M059J (cell line): ENCODE measurements at regions not wholly inside any gene's neighbourhood (a gene's known extent, or its start where the extent isn't known, plus 50 kb on each side); places are given as distances from the start of the nearest gene placed in this dataset.
"Not testable (repeated sequence)": the region's sequence is repeated elsewhere in the genome, so short reads cannot be mapped to it uniquely, and the experiment has no call there.

Source experiments
- DNase-seq: peaks from one replicate; pipeline ENCODE4 v3.0.0-alpha.2; 2012; ENCODE audit warnings: low read depth

DNA sequence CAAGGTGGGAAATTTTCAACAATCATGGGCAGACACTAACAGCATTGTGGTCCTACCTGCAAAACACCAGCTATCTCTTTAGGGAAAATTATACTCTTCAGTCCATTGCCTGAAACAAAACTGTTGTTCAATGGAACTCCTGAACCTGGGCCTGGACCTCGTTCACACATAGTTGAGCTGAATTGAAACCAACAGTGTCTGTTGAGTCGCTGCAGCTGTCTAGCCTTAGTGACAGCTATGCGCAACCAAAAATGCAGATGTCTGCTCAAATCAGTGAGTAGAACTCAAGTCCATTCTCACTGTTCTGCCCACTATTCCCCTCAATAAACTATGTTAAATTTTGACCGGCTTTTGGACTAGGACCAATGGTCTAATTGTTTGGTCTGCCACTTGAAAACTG is 286.2 kb downstream of the TFAP2A start:
- no peak for DNase-seq

- no peak for DNase-seq
These were observed 292.7 kb downstream of the TFAP2A start for GRCh38 chr6:10122164-10122563.

- DNase-seq: no peak
These were observed 301.9 kb downstream of the TFAP2A start for GRCh38 chr6:10112871-10113549.

GRCh38 chr6:10111975-10112374 is 302.9 kb downstream of the TFAP2A start:
- DNase-seq: no peak

- DNase-seq: peak; percentile 22
These were observed 313.2 kb downstream of the TFAP2A start for GRCh38 chr6:10101551-10102252.

DNA sequence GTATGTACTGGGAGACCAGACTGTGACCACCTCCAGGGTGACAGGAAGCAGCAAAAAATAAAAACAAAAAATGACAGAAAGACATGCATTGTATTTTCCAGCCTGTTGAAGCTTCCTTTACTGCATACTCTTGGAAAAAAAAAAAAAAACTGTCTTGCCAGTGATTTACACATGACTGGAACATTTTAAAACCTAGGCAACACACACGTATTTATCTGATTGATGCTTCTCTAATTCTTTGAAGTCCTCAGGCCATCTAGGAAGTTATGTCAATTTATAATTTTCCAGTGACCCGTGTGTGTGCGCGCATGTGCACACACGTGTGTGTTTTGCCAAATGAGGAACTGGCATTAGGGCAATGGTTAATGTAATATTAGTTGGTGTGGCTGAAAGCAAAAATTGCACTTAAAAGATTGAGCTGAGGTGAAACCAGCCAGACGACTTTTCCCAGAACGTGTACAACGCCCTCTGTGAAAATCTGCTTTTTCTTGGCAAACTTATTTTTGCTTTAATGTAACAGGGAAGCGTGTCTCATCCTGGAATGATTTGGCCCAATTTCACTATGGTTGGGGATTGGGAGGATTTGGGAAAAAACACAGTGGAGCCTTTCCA is 315.2 kb downstream of the TFAP2A start:
- no peak for DNase-seq

DNA sequence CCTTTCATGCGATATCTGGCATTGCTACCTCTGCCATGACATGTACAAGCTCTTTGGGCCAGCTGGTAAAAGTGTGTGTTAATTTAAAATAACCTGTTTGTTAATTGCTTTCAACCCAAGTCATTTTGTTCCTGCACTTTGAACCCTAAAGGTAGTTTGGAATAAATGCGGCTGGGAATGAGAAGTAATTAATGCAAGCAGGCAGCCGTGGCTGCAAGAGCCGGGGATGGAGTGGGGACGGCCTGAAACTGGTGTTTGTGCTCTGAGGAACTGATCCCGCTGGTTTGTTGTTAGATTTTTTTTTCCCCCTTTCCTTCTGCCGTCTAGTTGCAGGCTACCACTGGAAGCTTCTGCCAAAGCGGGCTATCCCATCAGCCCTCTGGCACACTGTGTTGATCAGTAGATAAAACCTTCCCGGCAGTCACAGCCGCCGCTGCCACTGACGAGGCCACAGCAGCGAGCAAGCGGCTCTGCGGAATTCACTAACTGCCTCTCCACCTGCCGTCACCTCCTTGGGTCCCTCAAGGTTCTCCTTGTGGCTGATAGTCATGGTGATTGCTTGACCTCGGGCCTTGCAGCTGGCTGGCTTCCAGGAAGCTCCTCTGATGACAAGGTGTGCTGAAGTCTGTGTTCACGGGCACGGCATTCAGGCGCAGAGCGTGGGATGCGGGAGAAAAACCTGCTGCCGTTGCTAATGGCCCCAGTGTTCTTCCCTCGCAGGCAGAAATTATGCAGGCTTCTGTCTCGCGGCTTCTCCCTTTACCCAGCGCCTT is 315.9 kb downstream of the TFAP2A start:
- DNase-seq: peak; percentile 17

- no peak for DNase-seq
These were observed 321.6 kb downstream of the TFAP2A start for GRCh38 chr6:10093282-10093681.

GRCh38 chr6:10084111-10084986 is 330.5 kb downstream of the TFAP2A start:
- DNase-seq: peak; percentile 57

GRCh38 chr6:10082385-10082784 is 332.5 kb downstream of the TFAP2A start:
- peak; percentile 56 for DNase-seq

DNA sequence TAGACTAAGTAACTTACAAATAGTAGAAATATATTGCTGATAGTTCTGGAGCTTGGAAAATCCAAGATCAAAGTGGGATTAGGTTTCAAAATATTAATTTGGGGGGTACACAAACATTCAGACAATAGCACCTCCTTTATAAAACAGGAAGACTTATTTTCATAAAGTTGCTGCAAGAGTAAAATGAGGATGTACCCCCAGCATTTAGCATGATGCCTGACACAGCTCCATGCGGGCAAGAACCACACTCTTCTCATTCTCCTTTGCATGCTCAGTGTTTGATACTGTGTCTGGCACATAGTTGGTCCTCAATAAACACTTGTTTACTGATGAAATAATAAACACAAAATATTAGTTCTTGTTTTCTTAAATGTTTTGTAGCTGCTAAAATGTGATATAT is 332.9 kb downstream of the TFAP2A start:
- no peak for DNase-seq

DNA sequence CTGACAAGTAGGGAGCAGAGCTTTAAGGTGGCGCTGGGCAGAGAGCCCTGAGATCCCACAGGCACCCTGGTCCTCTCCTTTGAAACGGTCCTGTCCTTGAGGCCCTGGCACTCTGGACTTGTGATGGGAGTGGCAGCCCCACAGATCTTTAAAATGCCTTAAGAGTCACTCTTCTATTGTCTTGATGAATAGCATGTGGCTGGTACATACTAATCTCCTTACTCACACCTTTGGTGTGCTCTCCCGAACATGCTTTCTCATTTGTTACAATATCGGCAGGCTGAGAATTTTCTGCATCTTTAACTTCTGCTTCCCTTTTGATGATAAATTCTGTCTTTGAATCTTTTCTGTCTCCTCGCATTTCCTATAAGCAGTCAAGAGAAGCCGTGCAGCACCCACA is 333.8 kb downstream of the TFAP2A start:
- DNase-seq: no peak

DNA sequence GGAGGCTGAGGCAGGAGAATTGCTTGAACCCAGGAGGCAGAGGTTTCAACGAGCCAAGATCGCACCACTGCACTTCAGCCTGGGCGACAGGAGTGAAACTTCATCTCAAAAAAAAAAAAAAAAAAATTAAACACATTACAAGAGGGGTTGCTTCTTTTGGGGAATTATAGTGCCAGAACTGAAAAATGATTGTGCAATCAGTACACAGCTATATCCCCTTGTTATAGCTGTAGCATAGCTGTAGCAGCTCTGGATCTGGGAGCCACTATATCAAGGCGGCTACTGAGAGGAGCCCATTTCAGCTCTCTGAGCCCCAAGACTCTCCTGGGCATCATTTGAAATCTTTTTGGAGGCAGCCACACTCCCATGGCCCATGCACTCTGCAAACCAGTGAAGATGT is 334.3 kb downstream of the TFAP2A start:
- DNase-seq: no peak

DNA sequence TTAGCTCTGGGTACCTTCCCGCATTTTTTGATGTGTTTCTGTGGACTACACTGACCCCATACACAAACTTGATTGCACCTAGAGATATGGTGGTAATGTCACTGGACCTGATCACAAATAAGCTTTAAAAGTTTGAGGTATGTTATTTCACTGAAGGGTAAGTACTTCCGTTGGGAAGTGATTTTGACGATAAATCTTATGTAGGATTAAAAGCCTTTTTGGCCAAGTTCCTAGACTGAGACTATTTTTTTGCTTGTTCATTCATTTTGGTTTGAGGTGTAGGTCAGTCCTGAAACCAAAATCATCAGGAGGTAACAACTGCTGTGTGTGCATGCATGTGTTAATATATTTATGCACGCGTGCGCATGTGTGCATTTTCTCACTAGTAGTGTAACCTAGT is 336.3 kb downstream of the TFAP2A start:
- DNase-seq: no peak

DNA sequence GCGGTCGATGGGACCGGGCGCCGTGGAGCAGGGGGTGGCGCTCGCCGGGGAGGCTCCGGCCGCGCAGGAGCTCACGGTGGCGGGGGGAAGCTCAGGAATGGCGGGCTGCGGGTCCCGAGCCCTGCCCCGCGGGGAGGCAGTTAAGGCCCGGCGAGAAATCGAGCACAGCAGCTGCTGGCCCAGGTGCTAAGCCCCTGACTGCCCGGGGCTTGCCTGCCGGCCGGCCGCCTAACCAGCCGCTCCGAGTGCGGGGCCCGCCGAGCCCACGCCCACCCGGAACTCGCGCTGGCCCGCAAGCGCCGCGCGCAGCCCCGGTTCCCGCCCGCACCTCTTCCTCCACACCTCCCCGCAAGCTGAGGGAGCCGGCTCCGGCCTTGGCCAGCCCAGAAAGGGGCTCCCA is 340.1 kb downstream of the TFAP2A start:
- DNase-seq: not testable (repeated sequence)

DNA sequence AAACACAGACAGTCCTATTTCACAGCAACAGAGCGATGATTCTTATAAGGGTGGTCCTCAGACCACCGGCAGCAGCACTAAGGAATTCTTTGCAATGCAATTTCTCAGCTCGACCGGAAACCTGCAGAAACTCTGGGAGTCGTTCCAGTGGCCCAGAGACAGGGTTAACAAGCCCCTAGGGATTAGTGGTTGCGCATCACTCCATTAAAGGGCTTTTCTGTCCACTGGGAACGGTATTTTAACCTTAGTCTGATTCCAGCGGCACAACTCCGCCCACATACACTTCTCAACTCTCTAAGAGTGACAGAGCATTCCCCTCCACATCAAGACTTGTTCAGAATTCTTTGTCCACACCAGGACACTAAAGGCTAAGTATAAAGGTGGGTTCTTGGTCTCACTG is 341.5 kb downstream of the TFAP2A start:
- peak; percentile 4 for DNase-seq

- no peak for DNase-seq
These were observed 343.1 kb downstream of the TFAP2A start for GRCh38 chr6:10071631-10072220.

DNA sequence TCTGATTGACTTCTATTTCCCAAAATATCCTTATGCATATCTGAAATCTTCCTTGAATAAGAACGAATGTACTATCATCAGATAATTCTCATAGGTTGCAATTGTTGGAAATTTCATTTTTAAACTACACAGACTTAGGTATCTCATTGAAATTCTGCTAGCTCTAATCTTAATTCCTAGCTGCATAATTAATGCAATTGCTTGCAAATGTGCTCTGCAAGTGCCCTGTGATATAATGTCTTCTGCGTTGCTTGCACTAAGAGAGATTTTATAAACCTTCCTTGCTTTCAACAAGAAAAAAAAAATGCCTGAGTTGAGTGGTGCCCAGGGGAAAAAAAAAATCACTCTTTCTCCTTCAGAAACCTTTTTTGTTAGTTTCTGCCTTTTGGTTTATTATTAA is 354.9 kb downstream of the TFAP2A start:
- no peak for DNase-seq

GRCh38 chr6:10054672-10055071 is 360.2 kb downstream of the TFAP2A start:
- DNase-seq: no peak

DNA sequence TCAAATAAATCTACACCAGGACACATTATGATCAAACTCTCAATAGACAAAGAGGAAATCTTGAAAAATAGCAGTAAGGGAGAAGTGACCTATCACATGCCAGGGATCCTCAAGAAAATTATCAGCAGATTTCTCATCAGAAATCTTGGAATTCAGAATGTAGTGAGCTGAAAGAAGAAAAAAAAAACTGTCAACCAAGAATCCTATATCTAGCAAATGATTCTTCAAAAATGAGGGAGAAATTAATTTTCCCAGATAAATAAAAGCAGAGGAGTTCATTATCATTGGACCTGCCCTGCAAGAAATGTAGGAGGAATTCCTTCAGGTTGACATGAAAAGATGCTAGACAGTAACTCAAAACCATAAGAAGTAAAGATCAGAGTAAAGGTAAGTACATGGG is 363.6 kb downstream of the TFAP2A start:
- no peak for DNase-seq
